NCI-H345 (cell line): ENCODE measurements at regions not wholly inside any gene's neighbourhood (a gene's known extent, or its start where the extent isn't known, plus 50 kb on each side); places are given as distances from the start of the nearest gene placed in this dataset.

Source experiments
- DNase-seq: peaks from one replicate; lab custom pipeline; 2025; lab: John Stamatoyannopoulos, UW

DNA sequence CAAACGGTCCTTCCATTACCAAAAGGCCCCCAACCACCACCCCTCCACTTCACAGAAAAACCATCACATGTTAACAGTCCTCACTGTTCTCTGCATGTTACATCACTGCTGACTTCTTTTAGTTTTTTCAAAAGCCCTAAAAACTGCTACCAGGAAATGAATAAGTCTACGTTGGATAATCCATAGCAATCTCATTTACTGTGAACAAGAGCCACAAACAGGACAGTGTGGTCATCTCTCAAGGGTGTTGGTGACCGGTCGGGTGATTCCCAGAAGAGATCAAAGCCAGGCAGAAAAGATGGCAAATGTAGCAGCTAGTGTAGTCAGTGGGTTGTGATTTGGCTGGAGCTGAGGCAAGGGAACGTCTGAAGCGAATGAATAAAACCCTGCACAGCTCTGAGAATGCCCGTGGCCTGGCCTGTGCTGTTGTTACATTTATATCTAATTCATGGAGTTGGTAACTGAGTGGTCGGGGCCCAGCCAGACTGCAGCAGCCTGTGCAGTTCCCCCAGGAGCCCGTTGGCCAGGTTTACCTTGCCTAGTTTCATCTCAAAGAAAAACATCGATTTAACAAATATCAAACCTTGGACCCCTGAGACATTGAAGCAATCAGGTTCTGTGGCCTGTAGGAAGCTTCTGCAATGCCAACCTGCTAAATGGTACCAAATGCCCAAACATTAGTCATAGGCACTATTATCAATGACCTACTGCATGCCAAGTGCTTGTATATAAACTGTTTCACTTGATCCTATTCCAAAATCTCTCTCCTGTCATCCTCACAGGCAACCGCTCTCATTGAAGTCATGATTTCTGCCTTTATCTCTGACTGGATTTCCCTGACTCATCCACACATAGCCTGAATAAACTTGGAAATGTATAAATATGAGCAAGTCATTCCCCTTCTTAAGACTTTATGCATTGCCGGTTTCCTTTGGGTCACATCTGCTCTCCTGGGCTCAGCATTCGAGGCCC lies 153.8 kb upstream of the SERP2 start:
- DNase-seq: no peak

DNA sequence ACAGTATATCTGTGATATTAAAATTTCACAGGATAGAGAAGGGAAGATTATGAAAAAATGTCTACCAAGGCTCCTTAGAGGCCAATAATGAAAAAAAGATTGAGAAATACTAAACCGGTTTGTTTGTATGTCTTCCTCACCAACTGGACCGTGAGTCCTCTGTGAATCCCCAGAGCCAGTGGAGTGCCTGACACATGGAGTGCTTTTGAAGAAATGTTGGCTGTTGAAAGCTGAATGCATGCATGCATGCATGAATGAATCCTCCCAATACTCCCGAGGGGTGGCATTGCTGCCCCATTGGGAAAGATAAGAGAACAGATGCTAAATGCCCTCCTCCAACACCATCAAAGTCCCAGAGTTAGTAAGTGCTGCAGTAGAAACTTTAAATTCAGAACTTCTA lies 152.7 kb upstream of the SERP2 start:
- peak; percentile 45 for DNase-seq

DNA sequence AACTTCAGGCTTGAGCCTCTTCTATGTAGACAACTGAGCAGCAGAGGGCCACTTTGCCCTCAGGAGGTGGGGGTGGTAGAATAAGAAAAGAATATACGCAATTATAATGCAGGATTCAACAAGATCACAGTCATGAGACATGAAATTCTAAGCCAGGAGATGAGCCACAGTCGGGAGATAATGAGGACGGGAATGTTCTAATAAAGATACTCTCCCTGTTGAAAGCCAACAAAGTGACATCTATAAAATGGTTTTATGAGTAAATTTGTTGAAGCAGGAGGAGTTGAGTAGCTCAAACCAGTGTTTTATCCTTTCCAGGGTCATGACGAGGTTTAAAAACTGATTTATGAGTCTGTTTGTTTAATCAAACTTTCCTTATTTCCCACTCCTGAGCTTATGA lies 152.0 kb upstream of the SERP2 start:
- no peak for DNase-seq

DNA sequence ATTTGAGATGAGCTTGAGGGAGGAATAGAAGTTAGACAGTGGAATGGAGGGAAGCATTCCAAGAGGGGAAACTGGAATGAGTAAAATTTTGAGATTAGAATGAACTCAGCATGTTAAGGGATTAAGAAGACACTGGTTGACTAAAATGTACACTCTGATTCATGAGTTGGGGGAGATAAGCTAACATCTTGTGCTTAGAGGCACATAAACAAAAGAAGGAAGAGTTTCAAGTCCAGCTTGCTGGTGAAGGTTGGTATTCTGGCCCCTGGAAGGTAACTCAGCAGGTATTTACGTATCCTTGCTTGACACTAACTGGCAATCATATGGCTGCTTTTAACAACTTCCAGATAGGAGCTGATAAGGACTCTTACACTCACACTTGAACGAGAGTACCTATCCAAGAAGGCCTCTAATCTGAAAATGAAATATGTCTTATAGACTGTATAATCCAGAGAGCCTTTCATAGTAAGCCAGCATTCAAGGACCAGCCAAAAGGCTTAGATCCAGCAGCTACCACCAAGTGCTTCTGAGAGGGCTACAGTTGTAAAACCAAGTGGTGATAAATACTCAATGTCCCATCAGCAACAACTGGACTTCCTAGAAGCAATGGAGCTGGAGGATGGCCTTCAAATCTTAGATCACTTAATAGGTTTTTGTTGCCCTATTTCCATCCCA lies 149.7 kb upstream of the SERP2 start:
- DNase-seq: no peak

DNA sequence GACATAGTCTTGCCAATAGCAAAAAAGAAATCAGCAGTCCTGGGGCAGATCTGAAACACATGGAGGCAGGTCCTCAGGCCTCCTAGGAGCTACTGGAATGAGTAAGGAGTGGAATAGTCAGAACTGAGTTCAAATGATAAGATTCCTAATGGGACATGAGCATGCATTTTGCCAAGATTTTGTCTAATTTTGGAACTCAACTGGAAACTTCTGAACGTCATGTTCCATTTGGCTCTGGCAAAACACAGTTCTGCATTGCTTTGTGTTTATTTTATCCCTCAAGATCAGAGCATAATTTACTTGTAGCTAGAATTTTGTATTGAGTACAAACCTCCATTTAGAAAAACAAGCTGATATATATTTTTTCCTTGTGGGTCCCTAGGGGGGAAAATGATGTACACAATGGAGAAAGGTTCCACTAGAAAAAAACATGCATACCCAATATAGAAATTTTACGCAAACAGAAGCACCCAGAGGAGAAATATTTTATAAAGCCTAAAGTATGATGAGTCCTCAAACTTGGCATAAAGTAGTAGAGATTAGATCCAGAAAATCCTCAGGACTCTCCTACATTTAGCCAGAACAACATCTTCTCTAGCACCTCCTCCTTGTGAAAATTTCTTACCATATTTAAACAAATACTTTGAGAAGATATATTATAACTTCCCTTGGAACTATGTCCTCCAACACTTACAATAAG lies 149.0 kb upstream of the SERP2 start:
- no peak for DNase-seq

DNA sequence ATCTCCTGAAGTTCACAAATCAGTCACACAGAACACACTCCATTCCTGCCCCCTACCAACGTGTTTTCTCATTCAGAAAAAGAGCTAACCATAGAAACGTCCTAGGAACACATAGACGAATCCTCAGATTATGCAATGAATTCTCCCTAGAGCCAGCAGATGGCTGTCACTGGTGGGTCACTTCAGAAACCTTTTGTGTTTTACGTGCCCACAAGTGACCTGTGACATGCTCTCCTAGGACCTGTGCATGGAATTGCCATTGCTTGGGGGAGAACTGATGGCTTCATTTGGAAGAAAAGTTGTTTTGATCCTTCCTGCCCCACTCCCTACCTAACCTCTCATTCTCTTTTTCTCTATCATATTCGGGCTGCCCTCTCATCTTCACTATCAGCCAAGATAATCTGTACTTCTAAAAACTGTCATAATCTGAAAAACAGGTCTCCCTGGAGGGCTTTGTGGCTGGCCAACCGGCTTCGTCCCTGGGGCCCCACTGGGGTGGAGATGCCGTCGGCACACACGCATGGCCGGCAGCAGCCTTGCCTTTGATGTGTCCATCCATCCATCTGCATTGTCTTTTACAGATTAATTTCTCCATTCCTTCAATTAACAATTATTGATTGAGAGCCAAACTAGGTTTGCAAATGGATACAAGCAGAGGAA lies 144.1 kb upstream of the SERP2 start:
- DNase-seq: no peak

DNA sequence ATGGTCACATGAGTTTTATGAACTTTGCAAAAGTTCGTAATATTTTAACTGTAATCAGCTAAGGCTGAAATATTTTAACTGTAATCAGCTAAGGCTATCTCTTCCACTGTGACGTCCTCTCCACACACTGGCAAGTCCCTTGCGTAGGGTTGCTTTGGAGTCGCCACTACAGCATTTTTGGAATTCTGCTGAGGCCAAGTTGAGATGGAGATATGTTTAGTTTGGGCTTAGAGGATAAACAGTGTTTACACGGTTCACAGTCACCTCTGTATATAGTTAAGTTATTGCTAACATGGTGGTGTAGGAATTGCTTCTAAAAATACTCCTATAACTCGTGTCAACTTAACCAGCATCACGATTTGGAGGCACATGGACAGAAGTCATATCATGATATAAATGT lies 143.6 kb upstream of the SERP2 start:
- no peak for DNase-seq

DNA sequence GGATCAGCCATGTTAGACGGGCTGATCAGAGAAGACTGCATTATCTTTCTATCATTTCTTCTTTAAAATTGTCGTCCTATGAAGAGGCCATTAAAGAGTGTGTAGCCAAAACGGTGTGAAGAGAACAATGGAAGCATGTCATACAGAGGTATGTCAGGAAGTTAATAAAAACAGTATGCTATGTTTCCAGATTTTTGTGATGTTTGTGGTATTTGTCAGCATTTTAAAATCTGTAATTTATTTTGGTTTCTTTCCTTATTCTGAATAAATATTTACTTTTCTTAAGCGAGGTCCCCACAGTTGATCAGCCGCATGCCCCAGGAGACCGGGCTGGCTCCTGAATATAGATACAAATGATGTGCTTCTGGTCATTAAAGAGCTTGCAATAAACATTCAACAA lies 142.9 kb upstream of the SERP2 start:
- no peak for DNase-seq

DNA sequence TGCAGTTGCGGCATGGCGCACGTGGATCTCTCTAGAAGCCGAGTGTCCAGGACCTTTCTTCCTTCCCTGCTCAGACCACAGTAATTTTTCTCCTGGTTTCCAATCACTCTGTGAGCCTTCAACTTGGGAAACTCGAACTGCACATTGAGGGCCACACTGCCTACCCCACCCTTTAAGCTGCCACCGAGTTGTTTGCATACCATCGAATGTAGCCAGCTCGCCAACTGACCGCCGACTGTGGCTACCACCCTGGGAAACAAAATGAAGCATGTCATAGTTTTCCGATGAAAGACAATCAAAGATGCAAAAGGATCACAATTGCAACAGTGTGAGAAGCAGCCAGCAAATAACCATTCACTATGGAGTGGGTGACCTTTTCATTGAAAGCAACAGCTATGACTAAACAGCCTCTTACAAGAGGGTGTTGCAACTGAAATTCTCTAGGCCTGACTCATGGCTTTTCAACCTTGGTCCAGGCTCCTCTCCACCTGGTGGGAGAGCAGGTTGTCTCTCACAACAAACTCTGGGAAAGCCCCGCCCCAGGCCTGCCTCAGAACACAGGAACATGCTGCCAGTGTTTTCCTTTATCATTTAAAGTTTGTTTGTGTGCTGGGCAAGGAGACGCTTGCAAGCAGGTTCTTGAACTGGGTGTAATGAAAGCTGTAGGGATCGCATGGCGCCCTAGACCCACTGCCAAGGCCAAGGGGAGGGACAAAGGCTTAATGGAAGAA lies 141.7 kb upstream of the SERP2 start:
- DNase-seq: peak; percentile 89

DNA sequence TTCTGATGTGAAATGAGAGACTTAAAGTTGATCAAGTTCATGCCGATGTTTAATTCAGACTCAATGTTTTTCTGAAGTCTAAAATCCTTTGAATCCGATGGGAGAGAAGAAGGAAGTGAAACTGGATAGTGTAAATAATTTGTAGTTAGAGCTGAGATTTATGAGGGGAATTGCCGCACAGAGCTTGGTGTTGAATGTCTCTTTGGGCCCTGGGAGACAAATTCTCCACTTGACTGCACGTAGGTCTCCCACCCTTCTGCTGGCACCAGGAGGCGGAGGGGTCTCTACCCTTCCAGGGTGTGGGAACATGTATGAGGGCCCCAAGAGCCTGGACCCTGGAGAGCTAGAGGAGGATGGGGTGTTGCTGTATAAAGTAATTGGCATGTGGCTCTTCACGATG lies 140.8 kb upstream of the SERP2 start:
- DNase-seq: no peak

DNA sequence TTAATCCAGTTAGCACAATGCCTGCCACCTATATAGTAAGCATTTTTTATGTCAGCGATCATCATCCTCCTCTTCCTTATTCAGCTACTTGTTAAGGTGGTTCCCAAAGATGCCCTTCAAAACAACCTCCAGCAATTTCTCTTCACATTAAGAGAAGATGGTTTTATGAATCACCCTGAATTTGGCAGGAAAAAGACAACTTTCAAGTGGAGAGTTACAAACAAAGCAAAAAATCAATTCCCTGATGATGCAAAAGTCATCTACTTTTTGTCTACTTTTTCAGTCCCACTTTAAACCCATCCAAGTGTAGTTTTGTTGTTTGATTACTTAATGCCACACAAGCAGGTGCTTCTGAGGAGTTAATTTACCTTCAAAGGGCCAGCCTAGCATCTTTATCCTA lies 139.1 kb upstream of the SERP2 start:
- no peak for DNase-seq

DNA sequence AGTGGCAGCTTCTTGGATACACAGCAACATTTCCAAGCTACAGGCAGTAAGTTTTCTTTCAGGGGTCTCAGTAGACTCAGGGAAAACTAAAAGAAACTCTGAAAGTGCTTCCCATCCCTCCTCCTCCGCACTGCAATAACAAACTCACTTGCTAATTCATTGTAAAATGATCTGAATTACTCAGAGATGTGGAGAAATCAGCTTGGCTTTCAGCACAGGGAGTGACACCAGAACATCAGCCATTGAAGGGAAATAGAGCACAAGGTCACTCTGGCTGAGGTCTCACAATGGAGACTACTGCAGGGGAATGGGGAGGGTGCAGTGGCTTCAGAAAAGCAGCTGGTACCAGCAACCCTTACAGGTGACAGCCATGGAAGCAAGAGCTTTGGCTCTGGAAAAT lies 137.3 kb upstream of the SERP2 start:
- DNase-seq: no peak

DNA sequence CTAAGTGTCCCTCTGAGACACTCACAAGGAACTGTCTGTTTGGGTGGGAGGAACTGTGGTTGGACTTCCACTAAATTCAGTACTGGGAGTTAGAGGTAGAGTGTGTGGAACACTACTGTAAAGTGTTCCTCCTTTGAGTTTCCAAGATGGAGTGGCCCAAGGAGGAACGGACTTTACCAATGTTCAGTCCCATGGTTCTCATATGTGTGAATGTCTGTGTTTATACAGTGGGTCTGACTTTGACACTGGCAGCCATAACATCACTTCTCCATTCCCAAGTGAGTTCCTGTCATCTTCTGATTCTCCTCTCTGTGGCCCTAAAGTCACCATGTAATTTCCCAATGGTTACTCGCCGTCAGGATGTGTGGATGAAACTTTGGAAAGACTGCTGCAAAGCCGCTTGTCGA lies 136.8 kb upstream of the SERP2 start:
- no peak for DNase-seq

DNA sequence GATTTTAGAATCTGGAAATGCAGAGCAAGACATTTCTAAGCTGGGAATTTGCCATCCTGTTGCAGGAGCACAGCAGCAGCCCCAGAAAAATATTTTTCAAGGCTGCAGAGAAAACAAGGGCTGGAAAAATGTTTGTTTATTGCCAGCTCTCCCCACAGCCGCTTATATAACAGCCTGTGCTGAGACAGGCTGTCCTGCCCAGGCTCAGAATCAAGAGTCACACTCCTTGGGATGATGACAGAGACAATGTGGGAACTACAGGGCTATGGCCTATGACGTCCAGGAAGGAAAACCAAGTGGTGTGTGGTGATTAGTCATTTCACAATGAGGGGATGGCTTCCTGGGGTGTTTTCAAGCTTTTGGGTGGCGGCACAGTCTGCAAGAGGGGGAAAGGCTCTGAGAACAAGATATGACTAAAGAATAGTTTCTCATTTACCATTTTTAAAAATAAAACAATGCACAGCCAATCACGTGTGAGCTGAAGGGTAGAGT lies 136.3 kb upstream of the SERP2 start:
- DNase-seq: no peak

DNA sequence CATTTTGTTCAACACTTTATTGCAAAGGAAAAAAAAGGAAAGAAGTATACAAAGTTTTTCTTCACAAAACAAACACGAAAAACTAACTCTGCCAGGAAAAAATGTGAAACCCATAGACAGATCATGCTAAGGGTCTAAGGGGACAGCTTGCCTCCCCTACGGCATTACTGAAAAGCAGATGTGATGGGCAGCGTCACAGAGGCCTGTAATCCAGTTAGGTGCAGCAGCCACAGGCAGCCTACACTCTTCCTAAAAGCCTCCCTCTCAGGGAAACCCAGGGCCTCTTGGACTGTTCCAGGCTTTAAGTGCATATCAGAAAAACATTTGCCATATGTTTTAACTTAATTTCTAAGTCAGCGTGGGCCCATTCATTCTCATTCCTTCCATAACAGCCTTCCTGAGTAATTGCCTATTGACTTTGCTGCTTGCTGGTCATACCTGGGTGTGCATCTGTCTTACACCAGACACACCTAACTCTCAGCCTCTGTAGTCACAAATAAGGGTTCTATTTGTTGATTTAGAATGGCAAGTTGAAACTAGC lies 135.7 kb upstream of the SERP2 start:
- no peak for DNase-seq

DNA sequence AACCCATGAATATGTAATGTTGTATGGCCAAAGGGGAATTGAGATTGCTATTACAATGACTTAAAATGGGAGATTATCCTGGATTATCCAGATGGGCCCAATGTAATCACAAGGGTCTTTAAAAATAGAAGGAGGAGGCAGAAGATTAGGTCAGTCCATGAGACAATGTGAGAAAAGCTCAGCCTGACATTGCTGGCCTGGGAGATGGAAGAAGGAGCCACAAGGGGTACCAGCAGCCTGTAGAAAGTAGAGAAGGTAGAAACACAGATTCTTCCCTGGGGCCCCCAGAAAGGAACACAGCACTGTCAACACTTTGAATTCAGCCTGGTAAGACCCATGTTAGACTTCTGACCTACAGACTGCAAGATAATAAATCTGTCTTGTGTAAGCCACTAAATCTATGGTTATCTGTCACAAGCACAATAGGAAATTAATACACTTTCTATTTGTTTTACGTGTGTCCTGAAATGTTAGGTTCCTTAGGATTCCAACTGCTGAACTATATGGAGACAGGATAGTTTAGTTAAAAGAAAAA lies 132.9 kb upstream of the SERP2 start:
- DNase-seq: no peak

DNA sequence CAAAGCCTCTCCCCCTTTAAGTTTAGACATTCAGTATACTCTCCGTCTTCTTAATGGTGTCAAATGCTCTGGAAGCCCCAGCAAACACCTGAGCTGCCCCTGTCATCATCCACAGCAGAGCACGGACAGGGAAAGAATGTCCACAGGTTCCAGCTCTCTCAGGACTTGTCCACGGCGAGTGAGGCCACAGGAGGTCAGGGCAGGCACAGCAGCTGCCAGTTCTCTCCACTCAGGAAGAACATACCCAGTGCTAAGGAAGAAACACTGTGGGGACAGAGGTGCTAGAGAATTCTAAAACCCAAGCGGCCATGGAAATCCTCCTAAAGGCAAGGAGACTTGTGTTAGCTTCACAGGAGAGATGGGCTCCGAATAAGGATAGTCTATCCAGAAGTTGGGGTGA lies 132.0 kb upstream of the SERP2 start:
- no peak for DNase-seq

DNA sequence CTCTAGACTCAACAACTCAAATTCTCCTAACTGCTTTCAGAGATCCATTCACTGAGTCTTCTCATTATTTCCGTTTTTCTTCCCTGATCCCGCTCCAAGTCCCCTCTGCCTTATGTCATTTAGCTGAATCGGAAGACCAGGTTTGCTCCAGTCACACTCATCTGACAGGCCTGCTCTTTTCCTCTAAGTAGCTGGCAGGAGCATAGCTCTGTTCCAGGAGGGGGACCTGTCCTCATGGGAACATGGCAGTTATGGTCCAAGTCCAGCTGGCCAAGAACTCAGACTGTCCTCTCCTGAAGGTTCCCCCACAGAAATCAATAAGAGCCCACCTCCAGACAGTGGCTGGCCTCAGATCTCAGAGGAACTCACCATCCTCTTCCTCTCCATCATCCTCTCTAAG lies 130.9 kb upstream of the SERP2 start:
- no peak for DNase-seq

DNA sequence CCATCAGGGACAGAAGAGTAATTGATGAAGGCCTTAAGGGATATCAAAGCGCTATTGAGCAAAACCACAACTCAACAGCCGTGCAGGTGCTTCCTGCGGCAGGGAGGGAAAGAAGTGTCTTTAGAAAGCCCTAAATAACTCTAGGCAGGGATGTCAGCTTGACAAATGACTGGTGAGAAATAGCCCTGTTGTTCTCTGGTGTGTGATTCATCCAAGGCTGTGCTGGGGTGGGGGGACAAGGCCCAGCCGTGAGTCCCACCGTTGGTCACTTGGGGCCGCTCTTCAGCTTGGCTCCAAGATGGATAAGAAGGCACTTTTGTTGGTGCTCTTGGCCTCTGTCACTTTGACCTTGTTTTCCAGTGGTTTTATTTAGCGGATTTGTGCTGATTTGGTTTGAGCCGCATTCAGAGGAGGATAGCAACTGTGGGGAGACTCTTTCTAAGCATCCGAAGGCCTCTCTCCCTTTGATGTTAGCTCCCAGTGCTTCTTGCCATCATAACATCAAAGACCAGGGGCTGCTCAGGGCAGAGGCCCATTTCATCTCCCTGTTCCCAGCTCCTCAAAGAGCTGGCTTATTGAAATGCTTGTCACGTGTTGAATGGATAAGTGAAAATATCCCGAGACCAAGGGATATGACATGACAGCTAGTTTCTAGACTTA lies 130.3 kb upstream of the SERP2 start:
- no peak for DNase-seq

DNA sequence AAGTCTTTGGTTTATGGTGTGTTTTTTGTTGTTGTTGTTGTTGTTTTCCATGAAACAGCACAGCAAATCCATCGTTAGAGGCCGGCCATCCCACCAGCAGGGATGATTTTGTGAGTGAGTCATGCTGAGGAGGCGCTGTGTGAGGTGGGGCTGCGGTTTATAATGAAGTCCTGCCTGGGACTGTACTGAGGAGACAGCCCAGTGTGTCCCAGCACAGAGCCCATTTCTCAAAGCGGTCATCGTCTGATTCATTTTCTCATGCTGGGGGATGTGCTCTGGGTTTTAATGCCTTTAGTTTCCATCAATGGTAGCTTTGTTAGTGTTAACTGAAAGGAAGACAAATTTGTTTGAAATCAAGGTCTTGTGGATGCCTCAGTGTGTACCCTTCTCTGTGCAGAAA lies 129.3 kb upstream of the SERP2 start:
- no peak for DNase-seq
